ENCODE measurements at regions not wholly inside any gene's neighbourhood (a gene's known extent, or its start where the extent isn't known, plus 50 kb on each side); places are given as distances from the start of the nearest gene placed in this dataset.

DNA sequence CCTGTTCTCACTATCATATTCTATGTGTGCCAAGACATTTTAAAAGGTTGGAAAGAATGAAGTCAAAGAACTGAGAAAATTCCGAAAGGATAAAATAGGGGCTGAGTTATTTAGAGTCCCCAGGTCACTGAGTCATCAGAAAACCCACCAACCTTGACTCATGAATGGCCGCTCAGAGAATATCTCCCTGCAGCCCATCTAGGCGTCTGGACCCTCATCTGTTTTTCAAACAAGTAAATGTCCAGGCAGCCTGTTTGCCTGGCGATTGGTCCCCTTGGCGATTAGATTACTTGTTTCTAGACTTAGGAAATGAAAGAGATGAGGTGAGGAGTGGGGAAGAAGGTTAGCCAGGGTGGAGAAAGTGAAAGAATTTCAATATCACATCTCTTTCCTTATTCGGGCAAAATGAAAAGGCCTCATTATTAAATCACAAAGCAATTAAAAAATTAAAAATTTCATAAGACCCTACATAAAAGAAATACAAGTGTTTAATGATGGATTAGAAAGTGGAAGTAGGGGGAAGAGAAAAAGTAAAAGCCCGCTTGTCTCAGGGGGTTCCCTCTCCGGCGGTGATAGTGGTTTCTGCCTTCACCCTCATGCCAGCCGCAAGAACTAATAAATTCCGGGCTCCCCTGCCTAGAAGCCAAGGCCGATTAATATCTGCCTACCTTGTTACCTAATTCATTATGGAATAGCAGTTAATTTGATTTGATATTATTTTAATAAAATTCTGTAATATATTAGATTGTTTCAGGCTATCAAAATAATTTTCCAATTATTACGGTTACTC is 415.9 kb downstream of the BCL11B start:
- no peaks in the 10 kb centered on the region for H3K36me3 ChIP-seq
- H3K9me3 ChIP-seq, result no peaks in the 10 kb centered on the region
- no peak for TF ChIP-seq POLR2A (IDR thresholded peaks at IDR 0.05)
- no peak for TF ChIP-seq EP300 (IDR thresholded peaks at IDR 0.05)
- TF ChIP-seq, protein P1, sequence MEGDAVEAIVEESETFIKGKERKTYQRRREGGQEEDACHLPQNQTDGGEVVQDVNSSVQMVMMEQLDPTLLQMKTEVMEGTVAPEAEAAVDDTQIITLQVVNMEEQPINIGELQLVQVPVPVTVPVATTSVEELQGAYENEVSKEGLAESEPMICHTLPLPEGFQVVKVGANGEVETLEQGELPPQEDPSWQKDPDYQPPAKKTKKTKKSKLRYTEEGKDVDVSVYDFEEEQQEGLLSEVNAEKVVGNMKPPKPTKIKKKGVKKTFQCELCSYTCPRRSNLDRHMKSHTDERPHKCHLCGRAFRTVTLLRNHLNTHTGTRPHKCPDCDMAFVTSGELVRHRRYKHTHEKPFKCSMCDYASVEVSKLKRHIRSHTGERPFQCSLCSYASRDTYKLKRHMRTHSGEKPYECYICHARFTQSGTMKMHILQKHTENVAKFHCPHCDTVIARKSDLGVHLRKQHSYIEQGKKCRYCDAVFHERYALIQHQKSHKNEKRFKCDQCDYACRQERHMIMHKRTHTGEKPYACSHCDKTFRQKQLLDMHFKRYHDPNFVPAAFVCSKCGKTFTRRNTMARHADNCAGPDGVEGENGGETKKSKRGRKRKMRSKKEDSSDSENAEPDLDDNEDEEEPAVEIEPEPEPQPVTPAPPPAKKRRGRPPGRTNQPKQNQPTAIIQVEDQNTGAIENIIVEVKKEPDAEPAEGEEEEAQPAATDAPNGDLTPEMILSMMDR (IDR thresholded peaks at IDR 0.05), result no peak
- H3K4me3 ChIP-seq, result no peak overlapping the region
- DNase-seq (ENCODE audit: low spot score in 2 of 2), result no peak
- no peak overlapping the region for H3K27ac ChIP-seq
- WGBS, 2 donors, result 85 to 88% methylated on average over 13 of the region's 13 CpGs
- no peaks in the 10 kb centered on the region for H3K4me1 ChIP-seq
- H3K27me3 ChIP-seq, result no peaks in the 10 kb centered on the region

DNA sequence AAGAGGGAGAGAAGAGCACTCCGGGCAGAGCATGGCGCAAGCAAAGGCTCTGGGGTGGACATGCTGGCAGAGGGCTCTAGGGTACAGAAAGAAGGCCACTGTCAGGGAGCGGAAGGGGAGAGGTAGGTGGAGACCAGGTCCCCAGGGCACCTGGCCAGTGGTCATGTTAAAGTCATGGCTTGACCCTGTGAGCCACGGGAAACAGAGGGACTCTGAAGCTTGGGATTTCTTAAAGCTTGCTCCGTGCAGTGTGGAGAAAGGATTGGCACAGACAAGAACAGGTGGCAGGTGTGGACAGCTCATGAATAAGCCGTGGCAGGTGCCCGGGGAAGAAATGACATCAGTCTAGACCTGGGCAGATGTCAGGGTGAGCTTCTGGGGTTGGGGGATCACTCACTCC is 413.8 kb downstream of the BCL11B start:
- no peak for DNase-seq (ENCODE audit: low spot score in 2 of 2)
- WGBS, 2 donors, result 84 to 87% methylated on average over 7 of the region's 7 CpGs
- Histone ChIP-seq H3K9me3 (no peaks in the 10 kb centered on the region), H3K36me3 (no peaks in the 10 kb centered on the region), H3K27me3 (no peaks in the 10 kb centered on the region), H3K27ac (no peak overlapping the region), H3K4me3 (no peak overlapping the region), H3K4me1 (no peaks in the 10 kb centered on the region)
- no peak for TF ChIP-seq POLR2A (IDR thresholded peaks at IDR 0.05)
- TF ChIP-seq, protein P1 (IDR thresholded peaks at IDR 0.05), result no peak
- no peak for TF ChIP-seq EP300 (IDR thresholded peaks at IDR 0.05)

DNA sequence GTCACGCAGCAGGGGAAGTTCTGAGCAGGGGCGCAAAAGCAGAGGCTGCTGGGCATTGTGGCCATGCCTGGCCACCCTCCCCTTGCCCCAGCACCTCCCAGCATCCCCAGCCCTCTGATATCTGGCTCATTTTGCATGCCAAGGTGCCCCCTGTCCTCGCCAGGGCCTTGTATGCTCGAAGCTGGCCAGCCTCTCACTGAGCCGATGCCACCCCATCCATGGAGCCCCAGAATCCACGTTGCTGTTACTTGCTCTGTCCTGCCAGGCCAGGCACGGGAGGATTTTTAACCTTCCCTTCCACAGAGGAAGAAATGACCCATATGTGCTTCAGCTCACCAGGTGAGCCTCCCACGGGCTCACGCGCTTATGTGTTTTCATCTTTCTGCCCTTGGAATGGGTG is 413.4 kb downstream of the BCL11B start:
- Histone ChIP-seq H3K9me3 (no peaks in the 10 kb centered on the region), H3K36me3 (no peaks in the 10 kb centered on the region), H3K4me3 (no peak overlapping the region), H3K27ac (no peak overlapping the region), H3K4me1 (no peaks in the 10 kb centered on the region), H3K27me3 (no peaks in the 10 kb centered on the region)
- TF ChIP-seq, protein P1 (IDR thresholded peaks at IDR 0.05), result no peak
- no peak for TF ChIP-seq POLR2A (IDR thresholded peaks at IDR 0.05)
- TF ChIP-seq EP300 (IDR thresholded peaks at IDR 0.05), result no peak
- no peak for DNase-seq (ENCODE audit: low spot score in 2 of 2)
- WGBS, 2 donors, result 87 to 91% methylated on average over 8 to 10 of the region's 10 CpGs

DNA sequence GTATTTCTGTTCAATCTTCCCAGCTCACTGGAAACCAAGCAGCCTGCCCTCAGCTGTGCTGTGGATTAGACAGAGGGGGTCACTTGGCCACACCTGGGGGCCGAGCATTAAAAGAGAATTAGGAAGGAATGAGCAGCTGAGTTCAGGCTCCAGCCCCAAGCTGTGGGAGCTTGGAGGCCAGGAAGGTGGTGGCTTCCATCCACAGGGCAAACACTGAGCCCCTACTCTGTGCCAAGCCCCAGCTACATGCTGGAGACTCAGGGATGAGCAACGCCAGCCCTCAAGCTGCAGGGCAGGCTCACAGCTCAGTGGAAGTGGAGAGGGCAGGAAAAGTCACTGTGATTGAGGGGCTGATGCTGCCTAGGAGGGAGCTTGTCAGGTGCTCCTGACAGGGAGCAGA is 412.7 kb downstream of the BCL11B start:
- TF ChIP-seq, protein P1 (IDR thresholded peaks at IDR 0.05), result no peak
- no peak for TF ChIP-seq EP300 (IDR thresholded peaks at IDR 0.05)
- no peak for TF ChIP-seq POLR2A (IDR thresholded peaks at IDR 0.05)
- Histone ChIP-seq H3K36me3 (no peaks in the 10 kb centered on the region), H3K4me3 (no peak overlapping the region), H3K9me3 (no peaks in the 10 kb centered on the region), H3K4me1 (no peaks in the 10 kb centered on the region), H3K27me3 (no peaks in the 10 kb centered on the region), H3K27ac (no peak overlapping the region)
- no peak for DNase-seq (ENCODE audit: low spot score in 2 of 2)
- WGBS, 2 donors, result 79 to 84% methylated on average over 2 of the region's 2 CpGs

DNA sequence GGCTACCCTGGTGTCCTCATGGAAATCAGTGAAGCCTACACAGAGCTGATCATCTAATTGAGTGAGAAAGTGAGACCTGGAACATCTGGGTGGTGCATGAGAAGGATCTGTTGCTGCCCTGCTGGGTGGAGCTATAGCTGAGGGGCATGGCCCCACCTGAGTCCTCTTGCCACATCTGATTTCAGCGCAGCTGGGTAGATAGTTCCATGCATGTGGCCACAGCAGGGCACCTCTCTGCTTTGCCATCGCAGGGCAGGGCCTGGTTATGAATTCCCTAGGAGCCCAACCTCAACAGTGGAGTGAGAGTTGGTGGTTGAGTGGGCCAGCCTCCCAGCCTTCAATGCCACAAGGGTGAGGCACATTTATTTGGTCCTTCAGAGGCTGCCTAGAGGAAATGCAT is 407.8 kb downstream of the BCL11B start:
- DNase-seq (ENCODE audit: low spot score in 2 of 2), result no peak
- TF ChIP-seq EP300 (IDR thresholded peaks at IDR 0.05), result no peak
- TF ChIP-seq POLR2A (IDR thresholded peaks at IDR 0.05), result no peak
- TF ChIP-seq, protein P1 (IDR thresholded peaks at IDR 0.05), result no peak
- H3K36me3 ChIP-seq, result no peaks in the 10 kb centered on the region
- no peak overlapping the region for H3K4me3 ChIP-seq
- H3K27me3 ChIP-seq, result no peaks in the 10 kb centered on the region
- peaks cover 0 to 4% (median 0%) of the 10 kb centered on the region in 4 donors for H3K9me3 ChIP-seq
- H3K27ac ChIP-seq, result no peak overlapping the region
- WGBS, 2 donors, result 94 to 95% methylated on average over 2 of the region's 2 CpGs
- no peaks in the 10 kb centered on the region for H3K4me1 ChIP-seq
